ENCODE measurements at regions not wholly inside any gene's neighbourhood (a gene's known extent, or its start where the extent isn't known, plus 50 kb on each side); places are given as distances from the start of the nearest gene placed in this dataset.

GRCh38 chr12:114789276-114789675, 105.3 kb upstream of the TBX3 start:
- no peak for DNase-seq
- intact Hi-C loops (cut with DNase I), result no loop called here
- no peak for ATAC-seq (ENCODE audit: poor library complexity)

- DNase-seq, result no peak
- no peak for ATAC-seq (ENCODE audit: poor library complexity)
- intact Hi-C loops (cut with DNase I), result no loop called here
Observed at GRCh38 chr12:114784526-114784925, 100.6 kb upstream of the TBX3 start.

- DNase-seq, result no peak
- no peak for ATAC-seq (ENCODE audit: poor library complexity)
- intact Hi-C loops (cut with DNase I), result no loop called here
Observed at GRCh38 chr12:114783089-114783618, 99.2 kb upstream of the TBX3 start.

- ATAC-seq (ENCODE audit: poor library complexity), result no peak
- intact Hi-C loops (cut with DNase I), result no loop called here
- DNase-seq, result no peak
Observed at GRCh38 chr12:114780746-114781399, 96.9 kb upstream of the TBX3 start.

- intact Hi-C loops (cut with DNase I), result no loop called here
- no peak for DNase-seq
- no peak for ATAC-seq (ENCODE audit: poor library complexity)
Observed at GRCh38 chr12:114779647-114780046, 95.7 kb upstream of the TBX3 start.

- ATAC-seq (ENCODE audit: poor library complexity), result no peak
- no peak for DNase-seq
- intact Hi-C loops (cut with DNase I), result no loop called here
Observed at GRCh38 chr12:114779186-114779585, 95.2 kb upstream of the TBX3 start.

GRCh38 chr12:114776731-114777442, 92.9 kb upstream of the TBX3 start:
- ATAC-seq (ENCODE audit: poor library complexity) (no peak), DNase-seq (no peak)
- intact Hi-C loops (cut with DNase I), result no loop called here

GRCh38 chr12:114774699-114775098, 90.7 kb upstream of the TBX3 start:
- no peak for DNase-seq
- intact Hi-C loops (cut with DNase I), result no loop called here
- no peak for ATAC-seq (ENCODE audit: poor library complexity)

- DNase-seq, result no peak
- no peak for ATAC-seq (ENCODE audit: poor library complexity)
- intact Hi-C loops (cut with DNase I), result no loop called here
Observed at GRCh38 chr12:114774197-114774596, 90.2 kb upstream of the TBX3 start.

- ATAC-seq (ENCODE audit: poor library complexity) (no peak), DNase-seq (no peak)
- intact Hi-C loops (cut with DNase I), result no loop called here
Observed at GRCh38 chr12:114770323-114770722, 86.3 kb upstream of the TBX3 start.

- no peak for DNase-seq
- no peak for ATAC-seq (ENCODE audit: poor library complexity)
- intact Hi-C loops (cut with DNase I), result no loop called here
Observed at GRCh38 chr12:114769634-114770033, 85.7 kb upstream of the TBX3 start.

- DNase-seq (no peak), ATAC-seq (ENCODE audit: poor library complexity) (no peak)
- intact Hi-C loops (cut with DNase I), result no loop called here
Observed at GRCh38 chr12:114767906-114768722, 84.1 kb upstream of the TBX3 start.

GRCh38 chr12:114767084-114767760, 83.2 kb upstream of the TBX3 start:
- ATAC-seq (ENCODE audit: poor library complexity), result no peak
- intact Hi-C loops (cut with DNase I), result no loop called here

GRCh38 chr12:114765960-114766691, 82.2 kb upstream of the TBX3 start:
- intact Hi-C loops (cut with DNase I), result no loop called here
- no peak for ATAC-seq (ENCODE audit: poor library complexity)
- no peak for DNase-seq

More at GRCh38 chr12:114767084-114767760, 83.2 kb upstream of the TBX3 start:
- DNase-seq, result no peak

- ATAC-seq (ENCODE audit: poor library complexity) (no peak), DNase-seq (no peak)
- intact Hi-C loops (cut with DNase I), result no loop called here
Observed at GRCh38 chr12:114764510-114764909, 80.5 kb upstream of the TBX3 start.

GRCh38 chr12:114762490-114763110, 78.6 kb upstream of the TBX3 start:
- peak; percentile 87 for ATAC-seq (ENCODE audit: poor library complexity)
- DNase-seq, result peak; percentile 46
- intact Hi-C loops (cut with DNase I), result no loop called here

- intact Hi-C loops (cut with DNase I), result no loop called here
- ATAC-seq (ENCODE audit: poor library complexity) (no peak), DNase-seq (no peak)
Observed at GRCh38 chr12:114760151-114760877, 76.3 kb upstream of the TBX3 start.
